KMS-11 (cell line): ENCODE measurements at regions not wholly inside any gene's neighbourhood (a gene's known extent, or its start where the extent isn't known, plus 50 kb on each side); places are given as distances from the start of the nearest gene placed in this dataset.

Source experiments
- H2AFZ ChIP-seq: fragments of 200-600 bp; sonication (generic); 2 replicates; pipeline ENCODE4 v1.6.1; 2016; ENCODE audit warnings: antibody characterized with exemption, mixed run types, low read depth
- H3K27ac ChIP-seq: fragments of 200-600 bp; sonication (generic); 2 replicates; pipeline ENCODE4 v1.6.1; 2016; ENCODE audit warnings: mild to moderate bottlenecking, mixed run types
- H3K27me3 ChIP-seq: fragments of 200-600 bp; sonication (generic); 2 replicates; pipeline ENCODE4 v1.6.1; 2017; ENCODE audit warnings: mild to moderate bottlenecking, low read depth, mixed run types, moderate library complexity; ENCODE audit not compliant: insufficient read depth
- H3K36me3 ChIP-seq: fragments of 200-600 bp; sonication (generic); 2 replicates; pipeline ENCODE4 v1.6.1; 2017; ENCODE audit warnings: mild to moderate bottlenecking, mixed run types; ENCODE audit not compliant: insufficient read depth
- H3K4me1 ChIP-seq: fragments of 200-600 bp; sonication (generic); 2 replicates; pipeline ENCODE4 v1.6.1; 2016; ENCODE audit warnings: mild to moderate bottlenecking, low read depth, mixed run types; ENCODE audit not compliant: poor library complexity, severe bottlenecking
- H3K4me2 ChIP-seq: fragments of 200-600 bp; sonication (generic); 2 replicates; pipeline ENCODE4 v1.7.0; 2016; ENCODE audit warnings: mild to moderate bottlenecking, mixed run types
- H3K4me3 ChIP-seq: fragments of 200-600 bp; sonication (generic); IDR thresholded peaks from 2 replicates; pipeline ENCODE4 v1.6.1; 2017; ENCODE audit warnings: low read depth, low read length, mixed read lengths; ENCODE audit not compliant: insufficient read depth
- H3K79me2 ChIP-seq: fragments of 200-600 bp; sonication (generic); 2 replicates; pipeline ENCODE4 v1.6.1; 2016; ENCODE audit warnings: low read depth, mixed run types; ENCODE audit not compliant: insufficient read depth
- H3K9ac ChIP-seq: fragments of 200-600 bp; sonication (generic); 2 replicates; pipeline ENCODE4 v1.6.1; 2016; ENCODE audit warnings: mild to moderate bottlenecking, mixed run types
- H4K20me1 ChIP-seq: fragments of 200-600 bp; sonication (generic); 2 replicates; pipeline ENCODE4 v1.6.1; 2016; ENCODE audit warnings: mild to moderate bottlenecking, mixed run types; ENCODE audit not compliant: insufficient read depth
- CTCF ChIP-seq: fragments of 200-600 bp; sonication (generic); conservative IDR thresholded peaks from 2 replicates; pipeline ENCODE4 v1.6.1; 2017; ENCODE audit warnings: low read depth, mild to moderate bottlenecking, antibody characterized with exemption, low read length, moderate library complexity, mixed read lengths

DNA sequence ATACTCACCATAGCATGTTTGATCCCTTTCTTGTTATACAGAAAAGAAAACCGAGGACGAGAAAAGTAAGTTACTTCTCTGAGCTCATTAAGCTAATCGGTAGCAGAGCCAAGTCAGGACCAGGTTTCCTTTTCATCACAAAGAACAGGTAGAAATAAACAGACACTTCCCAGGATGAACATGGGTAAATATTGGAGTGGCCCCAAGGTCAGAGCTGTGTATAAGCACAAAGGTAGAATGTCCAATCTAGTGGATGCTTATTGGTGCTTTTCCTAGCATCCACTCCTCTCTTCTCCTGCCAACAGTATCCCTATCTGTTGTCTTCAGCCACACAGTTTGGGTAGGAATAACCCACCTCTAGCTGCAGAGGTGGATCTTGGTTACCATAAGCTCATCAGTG, 52.8 kb upstream of the THUMPD3 start:
- TF ChIP-seq CTCF, result no peak
- no peak overlapping the region for H3K27ac ChIP-seq
- H3K4me2 ChIP-seq, result no peak overlapping the region
- no peaks in the 10 kb centered on the region for H3K27me3 ChIP-seq
- H3K4me3 ChIP-seq, result no peak overlapping the region
- no peak overlapping the region for H2AFZ ChIP-seq
- no peaks in the 10 kb centered on the region for H4K20me1 ChIP-seq
- no peaks in the 10 kb centered on the region for H3K4me1 ChIP-seq
- H3K36me3 ChIP-seq, result no peaks in the 10 kb centered on the region
- no peaks in the 10 kb centered on the region for H3K79me2 ChIP-seq
- no peak overlapping the region for H3K9ac ChIP-seq

DNA sequence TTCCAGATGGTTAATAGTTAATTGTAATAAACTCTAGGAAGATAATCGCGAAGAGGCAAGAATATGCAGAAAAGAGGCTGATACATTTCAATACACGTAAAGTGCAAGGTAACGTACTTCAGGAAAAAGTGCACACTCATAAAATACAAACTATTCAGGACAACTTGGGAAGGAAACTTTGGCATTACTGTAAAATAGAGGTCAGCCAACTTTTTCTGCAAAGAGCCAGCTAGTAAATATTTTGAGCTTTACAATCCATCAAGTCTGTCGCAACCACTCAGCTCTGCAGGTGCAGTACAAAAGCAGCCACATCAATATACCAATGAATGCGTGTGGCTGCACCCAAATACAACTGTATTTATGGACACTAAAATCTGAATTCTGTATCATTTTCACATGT, 51.6 kb upstream of the THUMPD3 start:
- Histone ChIP-seq H3K4me3 (no peak overlapping the region), H3K4me2 (no peak overlapping the region), H3K4me1 (no peaks in the 10 kb centered on the region), H2AFZ (no peak overlapping the region), H3K9ac (no peak overlapping the region), H3K36me3 (no peaks in the 10 kb centered on the region), H4K20me1 (no peaks in the 10 kb centered on the region), H3K79me2 (no peaks in the 10 kb centered on the region), H3K27me3 (no peaks in the 10 kb centered on the region), H3K27ac (no peak overlapping the region)
- TF ChIP-seq CTCF, result no peak
